ENCODE measurements at regions not wholly inside any gene's neighbourhood (a gene's known extent, or its start where the extent isn't known, plus 50 kb on each side); places are given as distances from the start of the nearest gene placed in this dataset.
"Not testable (repeated sequence)": the region's sequence is repeated elsewhere in the genome, so short reads cannot be mapped to it uniquely, and the experiment has no call there.

- no peak for DNase-seq
Measured at GRCh38 chr7:69189406-69189805, 408.9 kb upstream of the AUTS2 start.

- no peak for DNase-seq
Measured at GRCh38 chr7:69190025-69190424, 408.2 kb upstream of the AUTS2 start.

- DNase-seq = no peak
Measured at GRCh38 chr7:69190763-69191162, 407.5 kb upstream of the AUTS2 start.

- no peak for DNase-seq
Measured at GRCh38 chr7:69192134-69192533, 406.1 kb upstream of the AUTS2 start.

- DNase-seq = no peak
Measured at GRCh38 chr7:69193061-69193460, 405.2 kb upstream of the AUTS2 start.

DNA sequence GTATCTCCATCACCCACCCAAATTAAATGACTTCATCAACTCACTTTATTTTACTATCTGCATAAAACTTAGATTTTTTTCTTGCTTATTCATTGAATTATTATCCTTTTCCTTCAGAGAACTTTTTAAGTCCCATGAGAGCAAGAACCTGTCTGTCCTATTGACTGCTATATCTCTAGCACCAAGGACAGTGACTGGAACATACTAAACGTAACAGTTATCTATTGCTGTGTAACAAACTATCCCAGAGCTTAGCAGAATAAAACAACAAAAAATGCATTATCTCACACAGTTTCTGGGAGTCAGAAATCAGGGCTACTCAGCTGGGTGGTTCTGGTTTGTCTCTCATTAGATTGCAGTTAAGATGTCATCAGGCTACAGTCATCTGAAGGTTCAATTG lies 401.7 kb upstream of the AUTS2 start:
- DNase-seq = no peak

- DNase-seq = no peak
Measured at GRCh38 chr7:69198250-69198649, 400.0 kb upstream of the AUTS2 start.

GRCh38 chr7:69199041-69199440 lies 399.2 kb upstream of the AUTS2 start:
- no peak for DNase-seq

DNA sequence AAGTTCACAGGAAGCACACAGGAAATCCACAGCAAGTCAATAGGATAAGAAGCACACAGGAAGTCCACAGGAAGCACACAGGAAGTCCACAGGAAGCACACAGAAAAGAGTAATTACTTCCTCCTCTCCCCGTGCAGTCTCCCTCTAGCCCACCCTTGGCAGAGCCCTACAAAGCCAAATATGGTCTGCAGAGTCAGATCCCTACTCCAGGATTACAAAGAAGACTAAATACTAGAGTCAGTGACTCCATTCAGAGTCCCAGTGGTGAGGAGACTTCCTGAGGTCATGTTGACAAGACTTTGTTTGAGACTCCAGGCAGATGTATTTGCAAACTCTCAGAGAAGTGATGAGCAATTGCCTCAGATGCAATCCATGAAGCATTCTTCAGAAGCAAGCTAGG lies 398.6 kb upstream of the AUTS2 start:
- peak; percentile 45 for DNase-seq

DNA sequence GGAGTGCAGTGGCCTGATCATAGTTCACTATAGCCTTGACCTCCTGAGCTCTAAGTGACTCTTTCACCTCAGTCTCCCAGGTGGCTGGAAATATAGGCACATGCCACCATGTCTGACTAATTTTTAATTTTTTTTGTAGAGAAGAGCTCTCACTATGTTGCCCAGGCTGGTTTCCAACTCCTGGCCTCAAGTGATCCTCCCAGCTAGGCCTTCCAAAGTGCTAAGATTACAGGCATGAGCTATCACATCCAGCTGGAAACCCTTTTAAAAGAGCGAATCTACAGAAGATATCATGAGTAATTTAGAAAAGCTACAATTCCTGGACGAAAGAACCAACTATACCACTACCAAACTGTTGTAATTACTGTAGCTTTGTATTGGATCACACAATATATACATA lies 394.4 kb upstream of the AUTS2 start:
- no peak for DNase-seq

DNA sequence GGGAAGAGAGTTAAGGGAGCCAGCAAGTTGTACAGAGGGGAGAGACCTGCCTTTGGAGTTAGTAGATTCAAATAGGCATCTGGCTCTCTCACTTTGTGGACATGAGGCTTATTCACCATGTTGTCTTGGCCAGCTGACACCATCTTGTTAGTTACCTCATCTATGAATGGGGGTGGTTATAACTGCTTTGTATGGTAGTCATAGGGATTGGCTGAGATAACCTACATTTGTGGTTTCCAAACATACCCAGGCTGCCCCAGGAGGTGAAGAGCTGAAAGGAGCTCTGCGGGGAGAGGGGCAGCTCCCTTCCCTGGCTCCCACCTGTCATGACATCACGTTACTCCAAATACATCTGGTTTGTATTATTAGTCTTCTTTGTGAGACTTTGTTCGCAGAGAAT lies 393.3 kb upstream of the AUTS2 start:
- peak; percentile 93 for DNase-seq

DNA sequence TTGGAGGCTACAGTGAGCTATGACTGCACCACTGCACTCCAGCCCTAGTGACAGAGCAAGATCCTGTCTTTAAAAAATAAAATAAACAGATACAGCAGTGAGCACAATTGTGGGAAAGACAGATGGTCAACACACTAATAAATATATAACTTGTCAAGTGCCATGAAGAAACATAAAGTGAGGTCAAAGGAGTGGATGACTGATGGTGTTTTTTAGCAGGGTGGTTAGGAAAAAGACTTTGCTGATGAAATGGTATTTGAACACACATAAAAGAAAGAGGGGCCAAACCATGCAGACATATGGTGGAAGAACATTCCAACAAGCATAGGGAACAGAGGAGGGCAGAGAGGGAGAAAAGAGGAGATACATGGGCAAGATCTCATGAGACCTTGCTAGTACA lies 392.7 kb upstream of the AUTS2 start:
- DNase-seq = no peak

DNA sequence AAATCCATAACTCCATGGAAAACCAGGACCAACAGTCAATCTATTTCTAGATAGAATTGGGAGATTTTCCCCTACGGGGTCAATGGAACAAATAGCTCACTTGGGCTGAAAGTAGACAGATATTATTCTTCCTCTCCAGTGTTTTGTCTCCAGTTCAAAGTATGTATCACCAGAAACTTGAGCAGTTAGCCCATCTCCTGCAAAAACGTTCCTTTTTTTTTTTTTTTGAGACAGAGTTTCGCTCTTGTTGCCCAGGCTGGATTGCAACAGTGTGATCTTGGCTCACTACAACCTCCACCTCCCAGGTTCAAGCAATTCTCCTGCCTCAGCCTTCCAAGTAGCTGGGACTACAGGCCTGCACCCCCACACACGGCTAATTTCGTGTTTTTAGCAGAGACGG lies 390.0 kb upstream of the AUTS2 start:
- no peak for DNase-seq

GRCh38 chr7:69208848-69209247 lies 389.4 kb upstream of the AUTS2 start:
- DNase-seq = no peak

- DNase-seq = no peak
Measured at GRCh38 chr7:69211336-69211735, 386.9 kb upstream of the AUTS2 start.

GRCh38 chr7:69211739-69212138 lies 386.5 kb upstream of the AUTS2 start:
- DNase-seq = peak; percentile 75

- DNase-seq = peak; percentile 80
Measured at GRCh38 chr7:69213878-69214277, 384.4 kb upstream of the AUTS2 start.

GRCh38 chr7:69215516-69215915 lies 382.8 kb upstream of the AUTS2 start:
- DNase-seq = not testable (repeated sequence)

DNA sequence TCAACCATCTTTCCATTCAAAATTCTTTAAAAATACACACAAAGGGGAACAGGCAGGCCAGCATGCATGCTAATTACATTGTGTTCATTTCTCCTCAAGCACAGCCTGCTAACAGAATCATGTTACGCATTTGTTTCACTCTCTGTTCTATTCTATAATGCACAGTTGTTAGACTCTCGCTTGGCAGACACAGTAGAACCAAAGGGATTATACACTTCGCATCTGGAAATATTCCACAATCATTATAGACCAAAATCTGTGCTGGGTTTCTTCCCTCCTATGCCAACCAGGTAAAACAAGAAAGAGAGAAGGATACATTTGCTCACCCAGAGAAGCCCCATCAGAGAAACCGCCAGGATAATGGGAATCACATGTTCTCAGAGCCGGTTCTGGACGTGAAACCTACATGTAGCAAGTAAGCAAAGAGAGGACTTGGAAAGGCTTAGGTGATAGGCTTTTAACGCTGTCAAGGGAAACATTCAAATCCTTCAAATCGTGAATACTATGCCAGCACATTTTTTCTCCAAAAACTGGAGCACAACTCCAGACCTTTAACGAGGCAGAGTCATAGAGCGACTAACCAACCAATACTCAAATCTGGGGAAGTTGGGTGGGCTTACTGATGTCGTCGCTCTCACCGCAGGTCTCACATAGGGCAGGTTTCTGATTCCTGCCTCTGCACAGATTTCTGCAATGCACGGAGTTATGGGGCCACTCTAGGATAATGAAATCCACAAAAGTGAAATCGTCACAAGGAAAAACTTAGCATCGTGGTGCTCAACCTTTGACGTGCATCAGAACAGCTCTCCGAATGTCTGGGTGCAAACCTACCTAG lies 380.5 kb upstream of the AUTS2 start:
- no peak for DNase-seq

- no peak for DNase-seq
Measured at GRCh38 chr7:69218576-69218975, 379.7 kb upstream of the AUTS2 start.

GRCh38 chr7:69219381-69219780 lies 378.9 kb upstream of the AUTS2 start:
- no peak for DNase-seq

- DNase-seq = no peak
Measured at GRCh38 chr7:69225259-69225943, 372.9 kb upstream of the AUTS2 start.

- no peak for DNase-seq
Measured at GRCh38 chr7:69228212-69228811, 370.0 kb upstream of the AUTS2 start.

Measured in NCI-H146 (cell line).